AG04450 (cell line): ENCODE measurements at regions not wholly inside any gene's neighbourhood (a gene's known extent, or its start where the extent isn't known, plus 50 kb on each side); places are given as distances from the start of the nearest gene placed in this dataset.
"Not testable (repeated sequence)": the region's sequence is repeated elsewhere in the genome, so short reads cannot be mapped to it uniquely, and the experiment has no call there.

Experiments
- CTCF ChIA-PET: fragments of 300-600, 350-600 bp; formaldehyde crosslinking; extraction: SDS; loops from one replicate; lab custom pipeline; 2022; ENCODE audit warnings: antibody characterized with exemption, inconsistent platforms; lab: Charles Lee
- POLR2A ChIA-PET: fragments of 350-600 bp; formaldehyde crosslinking; extraction: SDS; loops from one replicate; lab custom pipeline; 2021; ENCODE audit warnings: antibody characterized with exemption, inconsistent platforms; lab: Yijun Ruan, JAX
- DNase-seq: peaks from one replicate; pipeline ENCODE4 v3.0.0-alpha.2; 2011; ENCODE audit warnings: low read depth, low spot score
- H3K27ac ChIP-seq: one replicate; pipeline ENCODE4 v1.5.1; 2012; ENCODE audit warnings: low read depth, low read length, control low read depth
- H3K27me3 ChIP-seq: one replicate; pipeline ENCODE4 v1.6.0; 2012; ENCODE audit warnings: low read length; ENCODE audit not compliant: control insufficient read depth, insufficient read depth
- H3K4me3 ChIP-seq: 2 replicates; pipeline ENCODE4 v1.5.1; 2011; ENCODE audit warnings: mild to moderate bottlenecking, low read depth, low read length, control low read depth
- H3K9me3 ChIP-seq: 2 replicates; pipeline ENCODE4 v1.5.1; 2012; ENCODE audit warnings: low read length; ENCODE audit not compliant: control insufficient read depth, insufficient read depth
- TF ChIP-seq, protein P1 (sequence below): IDR thresholded peaks from 2 replicates; pipeline ENCODE4 v1.5.1; 2011; ENCODE audit warnings: low read depth, low read length, control low read depth, inconsistent platforms

DNA sequence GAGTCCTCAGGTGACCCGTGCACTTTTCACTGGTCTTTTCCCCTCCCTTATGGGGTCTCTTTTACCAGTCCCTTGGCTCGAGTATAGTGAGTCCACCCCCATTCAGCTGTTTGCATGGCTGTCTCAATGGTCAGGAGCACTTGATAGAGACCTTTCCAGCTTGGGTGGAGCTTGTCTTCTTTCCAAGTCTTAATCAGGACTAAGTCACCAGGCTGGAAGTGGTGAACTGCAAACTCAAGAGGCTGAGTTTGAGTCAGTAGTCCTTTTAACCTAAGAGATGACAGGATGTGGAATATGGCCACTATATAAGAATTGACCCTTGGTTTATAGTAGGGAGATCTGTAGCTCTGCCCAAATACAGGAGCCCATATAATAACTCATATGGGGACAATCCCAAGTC is 279.7 kb downstream of the PYDC2 start:
- Histone ChIP-seq H3K27ac (no peak overlapping the region), H3K9me3 (peaks cover 20% of the 10 kb centered on the region), H3K4me3 (no peak overlapping the region), H3K27me3 (no peaks in the 10 kb centered on the region)
- no peak for DNase-seq
- CTCF ChIA-PET = no interaction called here
- TF ChIP-seq, protein P1, sequence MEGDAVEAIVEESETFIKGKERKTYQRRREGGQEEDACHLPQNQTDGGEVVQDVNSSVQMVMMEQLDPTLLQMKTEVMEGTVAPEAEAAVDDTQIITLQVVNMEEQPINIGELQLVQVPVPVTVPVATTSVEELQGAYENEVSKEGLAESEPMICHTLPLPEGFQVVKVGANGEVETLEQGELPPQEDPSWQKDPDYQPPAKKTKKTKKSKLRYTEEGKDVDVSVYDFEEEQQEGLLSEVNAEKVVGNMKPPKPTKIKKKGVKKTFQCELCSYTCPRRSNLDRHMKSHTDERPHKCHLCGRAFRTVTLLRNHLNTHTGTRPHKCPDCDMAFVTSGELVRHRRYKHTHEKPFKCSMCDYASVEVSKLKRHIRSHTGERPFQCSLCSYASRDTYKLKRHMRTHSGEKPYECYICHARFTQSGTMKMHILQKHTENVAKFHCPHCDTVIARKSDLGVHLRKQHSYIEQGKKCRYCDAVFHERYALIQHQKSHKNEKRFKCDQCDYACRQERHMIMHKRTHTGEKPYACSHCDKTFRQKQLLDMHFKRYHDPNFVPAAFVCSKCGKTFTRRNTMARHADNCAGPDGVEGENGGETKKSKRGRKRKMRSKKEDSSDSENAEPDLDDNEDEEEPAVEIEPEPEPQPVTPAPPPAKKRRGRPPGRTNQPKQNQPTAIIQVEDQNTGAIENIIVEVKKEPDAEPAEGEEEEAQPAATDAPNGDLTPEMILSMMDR = no peak
- POLR2A ChIA-PET = no interaction called here

DNA sequence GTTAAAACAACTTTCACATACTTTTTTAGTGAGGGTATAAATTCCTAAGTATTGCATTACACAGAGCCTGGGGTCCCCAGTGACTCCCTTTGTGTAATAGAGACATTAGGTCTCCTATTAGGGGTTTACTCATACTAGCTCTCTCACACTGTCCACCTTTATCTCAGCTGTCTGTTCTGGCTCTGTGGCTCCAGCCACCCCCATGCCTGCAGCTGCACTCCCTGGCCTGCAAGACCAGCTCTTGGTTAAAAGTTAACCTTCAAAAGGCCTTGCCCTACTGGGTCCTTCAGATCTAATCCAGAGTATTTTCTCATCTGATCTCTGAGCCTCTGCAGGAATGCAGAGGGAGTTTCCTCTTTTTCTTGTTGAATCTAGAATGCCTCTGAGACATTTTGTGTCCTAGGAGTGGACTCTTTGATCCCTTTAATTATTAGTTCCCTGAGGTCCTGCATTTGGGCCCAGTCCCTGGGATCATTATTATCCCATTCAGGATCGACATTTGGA is 280.9 kb downstream of the PYDC2 start:
- CTCF ChIA-PET, DNase-seq, H3K27ac ChIP-seq, H3K4me3 ChIP-seq, H3K27me3 ChIP-seq, POLR2A ChIA-PET: not testable (repeated sequence)
- peaks cover 20% of the 10 kb centered on the region for H3K9me3 ChIP-seq

DNA sequence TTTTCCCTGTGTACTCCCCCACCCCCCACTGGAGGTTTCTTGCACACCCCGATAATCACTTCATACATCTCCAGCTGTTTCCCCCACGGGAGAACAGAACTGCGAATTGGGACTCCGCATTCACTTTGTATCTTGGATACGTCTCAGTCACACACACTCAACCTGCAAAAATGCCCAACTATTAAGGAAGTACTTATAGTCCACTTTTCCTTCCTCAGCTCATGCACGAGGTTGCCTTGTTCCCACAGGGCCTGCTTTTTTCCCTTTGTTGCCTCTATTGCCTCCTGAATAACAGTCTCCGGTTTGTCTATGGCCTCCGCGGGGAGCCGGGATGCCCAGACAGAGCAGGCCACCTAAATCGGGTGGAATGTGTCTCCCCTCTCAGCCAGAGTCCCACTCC is 282.3 kb downstream of the PYDC2 start:
- ChIA-PET CTCF (no interaction called here), POLR2A (no interaction called here)
- no peak overlapping the region for H3K27ac ChIP-seq
- no peaks in the 10 kb centered on the region for H3K27me3 ChIP-seq
- peaks cover 12% of the 10 kb centered on the region for H3K9me3 ChIP-seq
- no peak for DNase-seq
- TF ChIP-seq, protein P1 = no peak
- H3K4me3 ChIP-seq = no peak overlapping the region

DNA sequence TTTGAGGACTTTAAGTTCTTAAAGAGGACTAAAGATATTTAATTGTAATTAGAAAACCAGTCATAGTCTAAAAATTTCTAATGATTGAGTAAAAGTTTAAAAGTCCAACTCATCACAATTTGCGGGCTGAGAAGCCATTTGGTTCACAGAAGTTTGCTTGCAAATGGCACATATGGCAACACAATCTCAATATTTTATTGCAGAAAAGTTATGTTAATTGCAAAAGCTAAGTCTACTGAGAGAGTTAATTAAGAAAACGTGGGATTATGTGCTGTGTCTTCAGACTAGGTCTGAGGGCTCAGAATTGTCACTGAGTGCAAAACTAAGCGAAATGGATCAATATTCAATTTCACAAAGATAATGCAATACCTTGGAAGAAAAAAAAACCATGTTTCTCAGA is 289.7 kb downstream of the PYDC2 start:
- Histone ChIP-seq H3K4me3 (no peak overlapping the region), H3K27ac (no peak overlapping the region), H3K9me3 (peaks cover 5% of the 10 kb centered on the region; the same call in 1 of the 2 replicates), H3K27me3 (no peaks in the 10 kb centered on the region)
- POLR2A ChIA-PET = no interaction called here
- DNase-seq = no peak
- TF ChIP-seq, protein P1 = no peak
- CTCF ChIA-PET = no interaction called here

DNA sequence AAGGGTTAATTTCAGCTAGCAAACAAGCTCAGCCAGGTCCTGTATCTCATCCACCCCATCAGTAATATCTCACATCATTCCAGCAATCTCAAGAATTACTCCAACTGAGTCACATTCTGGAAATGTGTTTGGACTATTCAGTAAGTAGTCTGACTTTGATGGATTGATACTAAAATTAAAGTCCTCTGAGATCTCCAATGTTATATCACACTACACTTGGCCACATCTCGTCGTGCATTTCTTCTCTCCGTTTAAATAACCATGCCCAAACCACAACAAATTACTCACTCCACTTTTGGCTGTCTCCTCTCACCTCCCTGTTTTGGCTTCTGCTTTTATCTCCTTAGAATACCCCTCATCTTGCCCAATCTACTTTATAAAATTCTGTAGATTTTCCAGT is 292.2 kb downstream of the PYDC2 start:
- CTCF ChIA-PET = no interaction called here
- DNase-seq = no peak
- no peaks in the 10 kb centered on the region for H3K27me3 ChIP-seq
- H3K27ac ChIP-seq = no peak overlapping the region
- no peak overlapping the region for H3K4me3 ChIP-seq
- peaks cover 6% of the 10 kb centered on the region; the same call in 1 of the 2 replicates for H3K9me3 ChIP-seq
- POLR2A ChIA-PET = no interaction called here
- TF ChIP-seq, protein P1 = no peak

DNA sequence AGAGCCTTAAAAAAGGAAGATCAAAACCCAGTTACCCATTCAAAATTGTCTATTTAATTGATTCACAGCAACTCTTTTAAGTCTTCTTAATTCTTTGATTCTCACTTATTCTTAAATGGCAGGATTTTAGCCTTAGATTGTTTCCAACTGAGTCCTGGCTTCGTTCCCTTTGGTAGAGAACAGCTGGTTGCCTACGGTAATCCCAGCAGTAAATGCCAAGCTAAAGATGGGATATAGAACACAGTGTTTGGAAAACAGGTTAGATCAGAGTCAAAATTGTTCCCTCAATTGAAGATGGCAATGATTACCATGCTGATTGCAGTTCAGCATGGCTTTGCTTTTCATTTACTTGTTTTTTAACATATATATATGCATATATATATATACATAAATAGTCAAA is 300.9 kb downstream of the PYDC2 start:
- CTCF ChIA-PET = no interaction called here
- H3K4me3 ChIP-seq = no peak overlapping the region
- POLR2A ChIA-PET = no interaction called here
- no peak overlapping the region for H3K27ac ChIP-seq
- TF ChIP-seq, protein P1 = no peak
- no peaks in the 10 kb centered on the region for H3K27me3 ChIP-seq
- no peaks in the 10 kb centered on the region for H3K9me3 ChIP-seq
- no peak for DNase-seq
